Right renal pelvis (tissue), 4 donors: ENCODE measurements at regions not wholly inside any gene's neighbourhood (a gene's known extent, or its start where the extent isn't known, plus 50 kb on each side); places are given as distances from the start of the nearest gene placed in this dataset.
A peak's percentile ranks its signal among the peaks of the same experiment; 100 is the strongest.
"Not testable (repeated sequence)": the region's sequence is repeated elsewhere in the genome, so short reads cannot be mapped to it uniquely, and the experiment has no call there.

Source experiments
- DNase-seq, 4 donors: peaks; one replicate each; pipeline ENCODE4 v3.0.0-alpha.2; 2013; ENCODE audit warnings: low read depth in 4 of 4, low spot score in 3 of 4, missing footprints in 1 of 4

DNA sequence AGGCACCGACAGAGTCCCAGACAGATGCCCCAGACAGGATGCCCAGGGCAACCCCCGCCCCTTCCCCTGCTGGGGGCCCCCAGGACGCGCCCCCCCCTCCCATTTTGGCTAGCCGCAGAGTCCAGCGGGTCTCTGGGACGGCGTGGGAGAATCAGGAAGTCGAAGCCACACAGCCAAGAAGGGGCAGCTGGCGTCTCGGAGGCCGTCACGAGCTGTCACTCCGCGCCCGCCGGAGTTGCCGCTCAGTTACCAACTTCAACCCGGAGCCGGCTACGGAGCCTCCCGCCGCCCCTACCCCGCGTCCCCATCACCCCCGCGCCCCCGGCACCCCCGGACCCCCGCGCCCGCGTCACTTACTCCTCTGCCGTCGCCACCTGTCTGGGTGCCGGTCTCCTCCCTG is 119.8 kb downstream of the OTOP1 start:
- DNase-seq, result not testable (repeated sequence)

GRCh38 chr4:4107411-4108107 is 119.2 kb downstream of the OTOP1 start:
- DNase-seq, result peak in 3 of 4 donors; percentile 23 to 28 (median 28)

DNA sequence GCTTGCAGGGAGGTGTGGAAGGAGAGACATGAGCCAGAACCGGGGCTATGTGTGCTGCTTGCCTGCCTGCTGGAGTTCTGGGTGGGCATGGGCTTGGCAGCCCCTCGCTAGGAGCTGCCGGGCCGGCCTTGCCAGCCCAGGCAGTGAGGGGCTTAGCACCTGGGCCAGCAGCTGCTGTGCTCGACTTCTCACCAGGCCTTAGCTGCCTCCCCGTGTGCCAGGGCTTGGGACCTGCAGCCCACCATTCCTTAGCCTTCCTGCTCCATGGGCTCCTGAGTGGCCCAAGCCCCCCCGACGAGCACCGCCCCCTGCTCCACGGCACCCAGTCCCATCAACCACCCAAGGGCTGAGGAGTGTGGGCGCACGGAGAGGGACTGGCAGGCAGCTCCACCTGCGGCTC is 111.3 kb downstream of the OTOP1 start:
- not testable (repeated sequence) for DNase-seq

GRCh38 chr4:4116901-4117300 is 109.8 kb downstream of the OTOP1 start:
- DNase-seq, result not testable (repeated sequence)

- DNase-seq, result not testable (repeated sequence)
Measured at GRCh38 chr4:4134368-4134767, 92.4 kb downstream of the OTOP1 start.

DNA sequence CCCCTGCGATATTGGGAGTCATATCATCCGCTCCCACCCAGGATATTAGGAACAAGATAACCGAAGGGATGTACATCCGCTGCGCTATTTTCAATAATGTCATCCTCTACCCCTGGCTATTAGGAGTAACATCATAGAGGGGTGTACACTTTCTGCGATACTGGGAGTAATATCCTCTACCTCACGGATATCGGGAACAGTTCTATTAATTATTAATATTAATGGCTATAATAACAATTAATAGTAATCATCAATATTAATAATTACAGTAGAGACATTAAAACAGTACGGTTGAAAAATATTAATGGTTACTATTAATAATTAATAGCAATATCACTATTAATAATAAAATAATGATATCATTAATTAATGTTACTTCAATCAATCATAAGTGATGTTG is 90.1 kb downstream of the OTOP1 start:
- not testable (repeated sequence) for DNase-seq
